Body of pancreas (tissue), 4 donors: ENCODE measurements at regions not wholly inside any gene's neighbourhood (a gene's known extent, or its start where the extent isn't known, plus 50 kb on each side); places are given as distances from the start of the nearest gene placed in this dataset.

Experiments
- ATAC-seq: fragments of 150-250 bp; one replicate; pipeline ENCODE4 v1.9.1; 2016
- DNase-seq, 4 donors: peaks; one replicate each; pipeline ENCODE4 v3.0.0-alpha.2; 2019
- H3K27ac ChIP-seq, 4 donors: fragments of 200-600 bp; sonication (generic); 1 replicate in 3 of 4; 2 replicates in 1 of 4; pipeline versions ENCODE4 v1.5.1 to v1.6.1; 2016 to 2019; ENCODE audit warnings: mild to moderate bottlenecking in 1 of 4, mixed read lengths in 1 of 4, moderate library complexity in 1 of 4
- H3K27me3 ChIP-seq, 2 donors: fragments of 200-600 bp; sonication (generic); one replicate each; pipeline ENCODE4 v1.6.0; 2016; ENCODE audit warnings: mild to moderate bottlenecking in 1 of 2
- H3K36me3 ChIP-seq, 2 donors: fragments of 200-600 bp; sonication (generic); replicated peaks in 1 of 2; 2 replicates each; pipeline ENCODE4 v1.5.1; 2016; ENCODE audit warnings: low read depth in 2 of 2; ENCODE audit not compliant: insufficient read depth in 1 of 2
- H3K4me1 ChIP-seq: fragments of 200-600 bp; sonication (generic); one replicate; pipeline ENCODE4 v1.6.0; 2016
- H3K4me3 ChIP-seq, 2 donors: fragments of 200-600 bp; sonication (generic); 1 replicate in 1 of 2; 2 replicates in 1 of 2; pipeline ENCODE4 v1.5.1; 2016 to 2019
- H3K9me3 ChIP-seq, 3 donors: fragments of 200-600 bp; sonication (generic); 1 replicate in 2 of 3; 2 replicates in 1 of 3; pipeline ENCODE4 v1.5.1; 2016
- POLR2A ChIP-seq, 3 donors: fragments of 450-650 bp; IDR thresholded peaks; one replicate each; pipeline ENCODE4 v1.6.1; 2016; ENCODE audit warnings: antibody characterized with exemption in 3 of 3, mild to moderate bottlenecking in 2 of 3
- WGBS, 2 donors: methylation state at CpG; one replicate each; pipeline ENCODE4 v1.1.5; 2017; 5-methylcytosine and 5-hydroxymethylcytosine counted together
- intact Hi-C: fragments of 100-400 bp; cut with DNase I; formaldehyde crosslinking; loops from one replicate; pipeline ENCODE4 v1.15.1; 2023
- TF ChIP-seq, protein P1 (sequence below), 7 experiments: fragments of 450-650 bp in 4 of 7; fragments of 200-600 bp in 3 of 7; sonication (generic) in 3 of 7; IDR thresholded peaks; one replicate each; pipeline ENCODE4 v1.5.1; 2016 to 2019; ENCODE audit warnings: antibody characterized with exemption in 7 of 7

- intact Hi-C loops, result no loop called here
- DNase-seq (no peak), ATAC-seq (no peak)
- TF ChIP-seq, protein P1, sequence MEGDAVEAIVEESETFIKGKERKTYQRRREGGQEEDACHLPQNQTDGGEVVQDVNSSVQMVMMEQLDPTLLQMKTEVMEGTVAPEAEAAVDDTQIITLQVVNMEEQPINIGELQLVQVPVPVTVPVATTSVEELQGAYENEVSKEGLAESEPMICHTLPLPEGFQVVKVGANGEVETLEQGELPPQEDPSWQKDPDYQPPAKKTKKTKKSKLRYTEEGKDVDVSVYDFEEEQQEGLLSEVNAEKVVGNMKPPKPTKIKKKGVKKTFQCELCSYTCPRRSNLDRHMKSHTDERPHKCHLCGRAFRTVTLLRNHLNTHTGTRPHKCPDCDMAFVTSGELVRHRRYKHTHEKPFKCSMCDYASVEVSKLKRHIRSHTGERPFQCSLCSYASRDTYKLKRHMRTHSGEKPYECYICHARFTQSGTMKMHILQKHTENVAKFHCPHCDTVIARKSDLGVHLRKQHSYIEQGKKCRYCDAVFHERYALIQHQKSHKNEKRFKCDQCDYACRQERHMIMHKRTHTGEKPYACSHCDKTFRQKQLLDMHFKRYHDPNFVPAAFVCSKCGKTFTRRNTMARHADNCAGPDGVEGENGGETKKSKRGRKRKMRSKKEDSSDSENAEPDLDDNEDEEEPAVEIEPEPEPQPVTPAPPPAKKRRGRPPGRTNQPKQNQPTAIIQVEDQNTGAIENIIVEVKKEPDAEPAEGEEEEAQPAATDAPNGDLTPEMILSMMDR (IDR thresholded peaks at IDR 0.05), result no peak
- no peak for TF ChIP-seq POLR2A (IDR thresholded peaks at IDR 0.05)
- no peak overlapping the region for H3K27ac ChIP-seq
- no peaks in the 10 kb centered on the region for H3K4me1 ChIP-seq
- H3K4me3 ChIP-seq, result no peak overlapping the region
- no peaks in the 10 kb centered on the region for H3K27me3 ChIP-seq
- H3K9me3 ChIP-seq, result no peaks in the 10 kb centered on the region
- WGBS, 2 donors, result 17 to 26% methylated on average over 2 of the region's 2 CpGs
- H3K36me3 ChIP-seq, result no peaks in the 10 kb centered on the region
Observed at GRCh38 chr13:91117351-91117750, 230.1 kb upstream of the MIR17HG start.

DNA sequence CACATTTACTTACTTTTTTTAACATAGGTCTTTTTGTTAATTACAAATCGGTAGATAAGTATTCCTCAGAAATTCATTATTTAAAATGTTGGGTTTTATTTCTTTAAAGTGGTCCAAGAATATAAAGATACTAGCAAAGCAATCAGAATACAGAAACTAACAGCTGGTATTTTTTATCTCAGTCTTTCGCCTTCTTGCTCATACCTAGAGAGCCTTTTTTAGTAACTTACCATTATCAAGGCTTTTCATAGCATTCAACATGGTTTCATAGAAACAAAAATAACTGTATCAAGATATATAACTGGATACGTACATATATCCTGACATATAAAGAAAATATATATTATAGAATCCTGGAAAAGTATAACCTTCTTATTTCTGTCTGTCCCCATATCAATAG lies 227.8 kb upstream of the MIR17HG start:
- Histone ChIP-seq H3K9me3 (no peaks in the 10 kb centered on the region), H3K4me3 (no peak overlapping the region), H3K36me3 (no peaks in the 10 kb centered on the region), H3K4me1 (no peaks in the 10 kb centered on the region), H3K27me3 (no peaks in the 10 kb centered on the region), H3K27ac (no peak overlapping the region)
- TF ChIP-seq, protein P1 (IDR thresholded peaks at IDR 0.05), result no peak
- TF ChIP-seq POLR2A (IDR thresholded peaks at IDR 0.05), result no peak
- DNase-seq (no peak), ATAC-seq (no peak)
- WGBS, 2 donors, result 65 to 83% methylated on average over 3 of the region's 3 CpGs
- intact Hi-C loops, result no loop called here

DNA sequence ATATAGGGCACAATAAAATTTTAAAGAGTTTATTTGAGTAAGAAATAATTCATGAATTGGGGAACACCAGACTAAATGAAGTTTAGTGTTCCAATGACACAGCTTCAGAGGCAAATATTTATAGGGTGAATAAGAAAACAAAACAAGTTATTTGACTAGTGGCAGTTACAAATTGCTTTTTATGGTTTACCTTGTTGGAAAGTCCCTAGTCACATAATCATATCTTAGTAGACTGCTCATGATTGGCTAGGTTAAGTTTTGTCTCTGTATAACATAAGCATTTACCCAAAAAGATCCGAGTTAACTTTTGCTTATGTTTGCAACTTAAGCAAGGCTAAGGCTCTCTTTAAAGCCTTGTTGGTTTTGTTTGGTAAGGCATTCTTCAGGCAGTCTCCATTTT lies 224.7 kb upstream of the MIR17HG start:
- ATAC-seq (no peak), DNase-seq (no peak)
- no peaks in the 10 kb centered on the region for H3K4me1 ChIP-seq
- H3K4me3 ChIP-seq, result no peak overlapping the region
- TF ChIP-seq, protein P1 (IDR thresholded peaks at IDR 0.05), result no peak
- TF ChIP-seq POLR2A (IDR thresholded peaks at IDR 0.05), result no peak
- intact Hi-C loops, result no loop called here
- H3K36me3 ChIP-seq, result no peaks in the 10 kb centered on the region
- no peak overlapping the region for H3K27ac ChIP-seq
- WGBS, 2 donors, result 69 to 78% methylated on average over 1 of the region's 1 CpG
- no peaks in the 10 kb centered on the region for H3K27me3 ChIP-seq
- H3K9me3 ChIP-seq, result no peaks in the 10 kb centered on the region

DNA sequence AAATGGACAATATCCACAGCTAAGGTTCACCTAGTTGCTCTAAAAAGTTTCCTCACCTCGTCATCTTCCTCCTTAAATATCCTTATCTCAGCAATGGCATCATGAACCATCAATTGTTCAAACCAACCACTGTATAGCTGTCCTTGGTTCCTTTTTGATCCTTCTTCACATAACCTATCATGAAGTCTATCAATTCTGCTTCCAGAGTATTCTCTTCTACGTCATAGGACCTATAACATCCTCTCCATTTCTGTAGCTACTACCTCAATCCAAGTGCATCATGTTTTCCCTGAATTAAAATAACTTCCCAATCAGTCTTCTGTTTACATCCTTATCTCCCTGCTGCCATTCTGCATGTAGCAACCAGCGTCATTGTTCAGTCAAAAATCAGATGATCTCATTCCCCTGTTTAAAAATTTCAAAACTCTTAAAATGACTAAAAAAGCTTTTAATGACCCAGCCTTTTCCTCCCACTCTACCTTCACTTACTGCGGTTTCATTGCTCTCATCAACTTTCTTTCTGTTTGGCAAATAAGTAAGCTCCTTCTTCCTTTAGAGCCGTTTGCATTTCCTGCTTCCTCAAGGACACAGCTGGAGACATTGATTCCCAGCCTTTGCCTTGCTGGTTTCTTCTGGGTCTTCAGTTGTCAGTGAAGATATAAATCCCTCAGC lies 223.9 kb upstream of the MIR17HG start:
- intact Hi-C loops, result no loop called here
- no peak overlapping the region for H3K4me3 ChIP-seq
- whole genome bisulfite sequencing, 2 donors, result 22 to 24% methylated on average over 5 of the region's 5 CpGs
- H3K27ac ChIP-seq, result no peak overlapping the region
- no peaks in the 10 kb centered on the region for H3K36me3 ChIP-seq
- H3K9me3 ChIP-seq, result no peaks in the 10 kb centered on the region
- TF ChIP-seq POLR2A (IDR thresholded peaks at IDR 0.05), result no peak
- TF ChIP-seq, protein P1 (IDR thresholded peaks at IDR 0.05), result no peak
- no peaks in the 10 kb centered on the region for H3K4me1 ChIP-seq
- H3K27me3 ChIP-seq, result no peaks in the 10 kb centered on the region
- no peak for DNase-seq
- no peak for ATAC-seq

GRCh38 chr13:91126806-91127205 lies 220.7 kb upstream of the MIR17HG start:
- Histone ChIP-seq H3K27me3 (no peaks in the 10 kb centered on the region), H3K36me3 (no peaks in the 10 kb centered on the region), H3K4me1 (no peaks in the 10 kb centered on the region), H3K27ac (no peak overlapping the region), H3K4me3 (no peak overlapping the region), H3K9me3 (no peaks in the 10 kb centered on the region)
- DNase-seq, result no peak
- TF ChIP-seq, protein P1 (IDR thresholded peaks at IDR 0.05), result no peak
- no peak for TF ChIP-seq POLR2A (IDR thresholded peaks at IDR 0.05)
- ATAC-seq, result no peak
- WGBS, 2 donors, result 70 to 81% methylated on average over 4 of the region's 4 CpGs
- intact Hi-C loops, result no loop called here
